ENCODE measurements at regions not wholly inside any gene's neighbourhood (a gene's known extent, or its start where the extent isn't known, plus 50 kb on each side); places are given as distances from the start of the nearest gene placed in this dataset.
A peak's percentile ranks its signal among the peaks of the same experiment; 100 is the strongest.

DNA sequence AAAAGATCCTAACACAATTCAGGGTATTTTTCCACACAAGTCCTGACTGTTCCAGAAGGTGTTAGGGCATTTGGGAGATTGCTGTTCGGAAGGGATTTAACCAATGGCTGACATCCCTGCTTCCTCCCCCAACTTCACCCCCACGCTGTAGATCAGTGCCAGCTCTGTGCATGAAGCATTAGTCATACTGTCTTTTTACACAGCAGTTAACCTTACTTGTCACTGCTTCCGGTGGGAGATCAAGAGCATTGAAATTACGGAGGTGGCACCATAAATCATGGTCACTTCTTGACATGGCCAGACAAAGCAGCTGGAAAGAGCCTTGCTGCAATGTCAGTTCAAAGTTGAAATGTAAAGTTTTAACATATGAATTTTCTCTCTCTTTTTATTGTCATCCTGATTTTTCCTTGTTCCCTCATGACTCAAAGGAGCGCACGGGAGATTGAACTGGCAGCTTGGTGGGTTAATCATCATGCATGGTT lies 70.2 kb downstream of the HRH4 start:
- no peak overlapping the region for H3K4me3 ChIP-seq (ENCODE audit: low read depth, low read length)
- no peaks in the 10 kb centered on the region for H3K27me3 ChIP-seq (replicated peaks)
- TF ChIP-seq, protein P1, sequence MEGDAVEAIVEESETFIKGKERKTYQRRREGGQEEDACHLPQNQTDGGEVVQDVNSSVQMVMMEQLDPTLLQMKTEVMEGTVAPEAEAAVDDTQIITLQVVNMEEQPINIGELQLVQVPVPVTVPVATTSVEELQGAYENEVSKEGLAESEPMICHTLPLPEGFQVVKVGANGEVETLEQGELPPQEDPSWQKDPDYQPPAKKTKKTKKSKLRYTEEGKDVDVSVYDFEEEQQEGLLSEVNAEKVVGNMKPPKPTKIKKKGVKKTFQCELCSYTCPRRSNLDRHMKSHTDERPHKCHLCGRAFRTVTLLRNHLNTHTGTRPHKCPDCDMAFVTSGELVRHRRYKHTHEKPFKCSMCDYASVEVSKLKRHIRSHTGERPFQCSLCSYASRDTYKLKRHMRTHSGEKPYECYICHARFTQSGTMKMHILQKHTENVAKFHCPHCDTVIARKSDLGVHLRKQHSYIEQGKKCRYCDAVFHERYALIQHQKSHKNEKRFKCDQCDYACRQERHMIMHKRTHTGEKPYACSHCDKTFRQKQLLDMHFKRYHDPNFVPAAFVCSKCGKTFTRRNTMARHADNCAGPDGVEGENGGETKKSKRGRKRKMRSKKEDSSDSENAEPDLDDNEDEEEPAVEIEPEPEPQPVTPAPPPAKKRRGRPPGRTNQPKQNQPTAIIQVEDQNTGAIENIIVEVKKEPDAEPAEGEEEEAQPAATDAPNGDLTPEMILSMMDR (IDR thresholded peaks at IDR 0.05; ENCODE audit: low read depth, low read length, missing control alignments) = no peak
- no peaks in the 10 kb centered on the region for H3K36me3 ChIP-seq (replicated peaks)
- H3K27ac ChIP-seq = no peak overlapping the region
- DNase-seq = peak; percentile 8
- in situ Hi-C loops (cut with HindIII; ENCODE audit: low pct_ligation_motif_present, low sequenced_read_pairs) = no loop called here

DNA sequence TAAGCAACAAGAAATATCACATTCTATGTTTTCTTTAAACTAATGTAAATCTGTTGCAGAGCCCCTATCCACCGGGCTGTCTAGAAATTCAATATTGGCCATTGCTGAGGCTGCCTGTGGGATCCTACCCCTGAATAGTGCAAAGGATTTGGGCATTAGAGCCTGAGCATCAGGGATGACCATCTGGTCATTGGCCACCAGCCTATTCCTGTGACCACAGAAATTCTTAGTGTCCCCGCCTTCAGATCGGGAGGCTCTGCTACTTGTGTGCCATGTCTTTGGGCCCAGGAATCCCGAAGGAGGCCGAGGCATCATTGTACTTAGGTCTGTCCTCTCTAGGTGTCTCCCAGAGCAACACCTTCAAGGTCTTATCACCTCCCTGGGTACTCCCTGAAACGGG lies 73.8 kb downstream of the HRH4 start:
- Histone ChIP-seq H3K4me3 (ENCODE audit: low read depth, low read length) (no peak overlapping the region), H3K27me3 (replicated peaks) (no peaks in the 10 kb centered on the region), H3K27ac (no peak overlapping the region), H3K36me3 (replicated peaks) (no peaks in the 10 kb centered on the region)
- TF ChIP-seq, protein P1 (IDR thresholded peaks at IDR 0.05; ENCODE audit: low read depth, low read length, missing control alignments) = no peak
- in situ Hi-C loops (cut with HindIII; ENCODE audit: low pct_ligation_motif_present, low sequenced_read_pairs) = no loop called here
- DNase-seq = no peak

DNA sequence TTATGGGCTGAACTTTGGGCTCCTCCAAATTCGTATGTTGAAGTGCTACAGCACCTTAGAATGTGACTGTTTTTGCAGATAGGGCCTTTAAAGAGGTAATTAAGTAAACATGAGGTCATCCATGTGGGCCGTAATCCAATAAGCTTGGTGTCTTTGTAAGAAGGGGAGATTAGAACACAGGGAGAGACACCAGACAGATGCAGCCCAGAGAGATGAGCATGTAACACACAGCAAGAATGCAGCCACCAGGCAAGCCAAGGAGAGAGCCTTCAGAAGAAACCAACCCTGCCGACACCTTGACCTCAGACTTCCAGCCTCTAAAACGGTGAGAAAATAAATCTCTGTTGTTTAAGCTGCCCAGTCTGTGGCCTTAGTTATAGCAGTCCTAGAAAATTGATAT lies 74.3 kb downstream of the HRH4 start:
- TF ChIP-seq, protein P1 (IDR thresholded peaks at IDR 0.05; ENCODE audit: low read depth, low read length, missing control alignments) = no peak
- DNase-seq = no peak
- Histone ChIP-seq H3K27me3 (replicated peaks) (no peaks in the 10 kb centered on the region), H3K36me3 (replicated peaks) (no peaks in the 10 kb centered on the region), H3K27ac (no peak overlapping the region), H3K4me3 (ENCODE audit: low read depth, low read length) (no peak overlapping the region)
- in situ Hi-C loops (cut with HindIII; ENCODE audit: low pct_ligation_motif_present, low sequenced_read_pairs) = no loop called here

DNA sequence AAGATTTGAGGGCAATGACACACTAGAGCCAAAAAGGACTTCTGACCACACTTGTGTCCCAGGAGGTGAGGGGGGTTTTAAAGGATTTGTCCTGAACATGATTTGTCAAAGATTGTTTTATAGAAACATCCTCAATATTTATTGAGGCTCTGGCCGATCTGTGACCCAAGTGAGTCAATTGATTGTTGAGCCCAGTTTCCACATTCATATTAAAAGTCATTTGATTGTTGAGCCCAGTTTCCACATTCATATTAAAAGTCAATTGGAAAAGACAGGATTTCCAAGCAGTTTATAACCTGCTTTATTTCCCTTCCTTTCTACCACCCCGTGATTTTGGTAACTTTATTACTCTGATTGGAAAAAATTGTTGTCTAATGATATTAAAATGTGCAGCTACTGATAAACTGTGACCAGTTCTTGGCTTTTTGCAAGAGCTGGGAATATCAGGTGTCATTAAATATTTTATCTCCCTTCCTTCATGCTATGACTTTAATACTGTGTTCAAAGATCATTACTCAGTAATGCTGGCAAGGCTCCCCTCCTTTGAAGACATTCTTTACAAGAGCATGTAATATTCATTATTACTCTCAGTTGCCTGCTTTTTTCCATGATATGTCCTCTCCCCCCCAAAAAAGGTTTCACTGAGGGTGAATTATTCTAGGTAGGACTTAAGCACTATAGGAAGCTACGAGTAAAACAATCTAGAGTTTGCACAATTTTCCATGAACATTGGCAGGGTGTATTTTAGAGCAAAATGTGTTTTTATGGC lies 75.3 kb downstream of the HRH4 start:
- DNase-seq = no peak
- Histone ChIP-seq H3K27me3 (replicated peaks) (no peaks in the 10 kb centered on the region), H3K36me3 (replicated peaks) (no peaks in the 10 kb centered on the region), H3K27ac (no peak overlapping the region), H3K4me3 (ENCODE audit: low read depth, low read length) (no peak overlapping the region)
- TF ChIP-seq, protein P1 (IDR thresholded peaks at IDR 0.05; ENCODE audit: low read depth, low read length, missing control alignments) = no peak
- in situ Hi-C loops (cut with HindIII; ENCODE audit: low pct_ligation_motif_present, low sequenced_read_pairs) = no loop called here

DNA sequence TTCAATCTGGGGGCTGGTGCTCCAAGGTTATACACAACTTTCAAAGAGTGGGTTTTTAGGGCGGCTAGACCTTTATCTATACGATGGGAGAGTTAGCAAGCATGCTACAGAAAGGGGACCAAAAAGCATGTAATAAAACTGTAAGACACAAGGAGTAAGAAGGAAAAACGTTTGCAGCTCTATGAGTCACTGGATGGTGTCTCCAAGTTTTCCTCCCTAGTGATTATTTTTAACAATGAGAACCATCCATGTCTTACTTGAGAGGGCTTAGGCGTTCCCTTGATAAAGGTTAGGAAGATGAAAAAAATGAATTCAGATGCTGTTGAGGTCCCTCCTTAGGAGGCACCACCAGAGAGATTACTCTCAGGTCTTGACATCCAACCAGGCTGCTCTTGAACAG lies 75.9 kb downstream of the HRH4 start:
- Histone ChIP-seq H3K4me3 (ENCODE audit: low read depth, low read length) (no peak overlapping the region), H3K27me3 (replicated peaks) (no peaks in the 10 kb centered on the region), H3K36me3 (replicated peaks) (no peaks in the 10 kb centered on the region), H3K27ac (no peak overlapping the region)
- no peak for DNase-seq
- TF ChIP-seq, protein P1 (IDR thresholded peaks at IDR 0.05; ENCODE audit: low read depth, low read length, missing control alignments) = no peak
- in situ Hi-C loops (cut with HindIII; ENCODE audit: low pct_ligation_motif_present, low sequenced_read_pairs) = no loop called here

DNA sequence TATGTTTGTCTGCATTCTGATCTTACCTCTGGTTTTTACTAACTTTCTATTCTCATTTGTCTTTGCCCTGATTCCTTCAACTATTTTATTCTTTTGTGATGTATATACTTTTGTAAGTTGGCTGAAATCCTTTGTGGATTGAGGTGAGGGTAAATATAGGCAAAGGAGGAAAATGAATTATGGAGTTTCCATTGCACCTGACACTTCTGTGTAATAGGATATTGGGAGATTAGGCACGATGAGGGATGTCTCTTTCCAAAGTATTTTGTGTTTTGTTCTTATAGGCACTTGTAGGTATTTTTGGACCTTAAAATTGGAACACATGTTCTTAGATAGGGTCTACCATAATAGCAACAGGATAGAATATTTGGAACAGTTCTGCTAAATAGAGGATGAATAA lies 76.4 kb downstream of the HRH4 start:
- no peaks in the 10 kb centered on the region for H3K36me3 ChIP-seq (replicated peaks)
- TF ChIP-seq, protein P1 (IDR thresholded peaks at IDR 0.05; ENCODE audit: low read depth, low read length, missing control alignments) = no peak
- H3K4me3 ChIP-seq (ENCODE audit: low read depth, low read length) = no peak overlapping the region
- H3K27ac ChIP-seq = no peak overlapping the region
- in situ Hi-C loops (cut with HindIII; ENCODE audit: low pct_ligation_motif_present, low sequenced_read_pairs) = no loop called here
- no peak for DNase-seq
- H3K27me3 ChIP-seq (replicated peaks) = no peaks in the 10 kb centered on the region

Data from brain microvascular endothelial cell (primary cell).